GM10266 (cell line): ENCODE measurements at regions not wholly inside any gene's neighbourhood (a gene's known extent, or its start where the extent isn't known, plus 50 kb on each side); places are given as distances from the start of the nearest gene placed in this dataset.

ENCODE experiments used
- DNase-seq: peaks from one replicate; pipeline ENCODE4 v3.0.0; 2012; ENCODE audit errors: extremely low spot score
- CTCF ChIP-seq: IDR thresholded peaks from 2 replicates; pipeline ENCODE4 v1.5.1; 2012; ENCODE audit warnings: mild to moderate bottlenecking, low read depth; ENCODE audit not compliant: control insufficient read depth, insufficient read depth; ENCODE audit errors: missing control alignments

DNA sequence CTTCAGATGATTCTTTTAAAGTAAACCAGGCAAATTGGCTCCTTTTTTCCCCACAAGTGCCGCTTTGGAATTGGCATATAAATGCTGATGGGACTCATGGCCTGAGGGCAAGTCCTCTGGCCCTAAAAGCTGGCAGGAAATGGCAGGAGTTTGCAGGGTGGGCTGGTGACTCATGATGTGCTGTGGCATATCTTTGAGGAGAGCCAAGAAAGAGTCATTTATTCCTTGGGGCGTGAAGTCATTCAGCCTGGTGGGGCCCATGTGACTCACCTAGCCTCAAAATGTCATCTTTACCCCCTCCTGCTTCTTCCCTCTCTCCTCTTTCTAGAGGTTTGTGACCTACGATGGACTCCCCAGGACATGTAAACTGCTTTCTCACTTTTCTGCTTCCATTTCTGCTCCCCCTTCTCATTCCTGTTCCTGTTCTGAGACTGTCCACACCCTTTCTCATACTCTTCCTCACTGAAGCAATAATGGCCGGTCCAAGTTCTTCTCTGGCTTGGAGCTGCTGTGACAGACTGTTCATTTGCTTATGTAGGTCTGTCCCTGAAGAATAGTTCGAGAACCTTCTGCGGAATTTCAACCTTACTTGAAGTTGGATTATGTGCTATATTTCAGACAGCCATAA, 326.1 kb downstream of the SATB1 start:
- DNase-seq, result no peak
- TF ChIP-seq CTCF, result no peak

DNA sequence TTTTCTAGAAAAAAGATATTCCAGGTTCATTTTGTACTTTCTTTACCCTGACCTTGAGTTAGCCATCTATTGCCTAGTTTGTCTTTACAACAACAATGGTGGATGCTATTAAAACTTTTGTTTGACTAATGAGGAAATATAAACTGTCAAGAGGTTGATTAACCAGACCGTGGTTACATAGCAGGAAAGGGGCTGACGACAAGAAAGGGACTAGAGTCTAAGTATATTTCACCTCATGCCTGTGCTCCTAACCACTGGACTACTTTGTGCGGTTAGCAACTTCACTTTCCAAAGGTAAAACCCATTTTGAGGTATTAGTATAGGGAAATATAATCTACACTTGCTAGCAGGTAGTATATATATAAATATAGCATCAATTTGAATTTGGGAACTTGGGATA, 327.1 kb downstream of the SATB1 start:
- TF ChIP-seq CTCF, result no peak
- no peak for DNase-seq

DNA sequence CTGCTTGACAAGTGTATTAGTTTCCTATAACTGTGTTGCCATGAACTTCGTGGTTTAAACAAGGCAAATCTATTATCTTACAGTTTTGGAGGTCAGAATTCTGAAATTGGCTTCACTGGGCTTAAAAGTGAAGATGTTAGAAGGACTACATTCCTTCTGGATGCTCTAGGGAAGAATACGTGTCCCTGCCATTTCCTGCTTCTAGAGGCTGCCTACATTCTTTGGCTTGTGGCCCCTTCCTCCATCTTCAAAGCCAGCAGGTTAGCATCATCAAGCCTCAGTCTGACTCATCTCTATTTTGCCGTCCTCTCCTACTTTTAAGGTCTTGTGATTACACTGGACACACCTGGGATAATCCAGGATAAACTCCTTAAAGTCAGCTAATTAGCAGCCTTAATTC, 327.7 kb downstream of the SATB1 start:
- no peak for TF ChIP-seq CTCF
- no peak for DNase-seq

- DNase-seq, result no peak
- no peak for TF ChIP-seq CTCF
Observed at GRCh38 chr3:18092726-18093125, 332.4 kb downstream of the SATB1 start.

DNA sequence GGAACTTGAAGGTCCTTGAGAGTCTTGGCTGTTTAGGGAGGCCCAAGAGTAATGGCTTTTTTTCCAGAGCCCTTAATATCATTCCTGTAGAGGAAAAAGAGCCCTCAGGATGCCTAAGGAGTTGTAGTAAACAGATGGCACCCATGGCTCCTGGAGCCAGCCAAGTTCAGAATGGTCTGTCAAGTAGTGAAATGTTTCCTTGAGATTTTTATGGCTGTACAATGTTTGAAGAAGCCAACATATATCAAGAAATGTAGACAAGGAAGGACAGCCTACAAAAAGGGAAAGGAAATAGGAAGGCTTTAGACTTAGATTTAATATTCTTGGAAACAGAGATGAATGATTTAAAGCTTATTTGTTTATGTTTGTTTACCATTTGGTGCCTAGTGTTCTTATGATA, 334.8 kb downstream of the SATB1 start:
- DNase-seq, result no peak
- TF ChIP-seq CTCF, result no peak

- no peak for DNase-seq
- TF ChIP-seq CTCF, result no peak
Observed at GRCh38 chr3:18087988-18088387, 337.2 kb downstream of the SATB1 start.

DNA sequence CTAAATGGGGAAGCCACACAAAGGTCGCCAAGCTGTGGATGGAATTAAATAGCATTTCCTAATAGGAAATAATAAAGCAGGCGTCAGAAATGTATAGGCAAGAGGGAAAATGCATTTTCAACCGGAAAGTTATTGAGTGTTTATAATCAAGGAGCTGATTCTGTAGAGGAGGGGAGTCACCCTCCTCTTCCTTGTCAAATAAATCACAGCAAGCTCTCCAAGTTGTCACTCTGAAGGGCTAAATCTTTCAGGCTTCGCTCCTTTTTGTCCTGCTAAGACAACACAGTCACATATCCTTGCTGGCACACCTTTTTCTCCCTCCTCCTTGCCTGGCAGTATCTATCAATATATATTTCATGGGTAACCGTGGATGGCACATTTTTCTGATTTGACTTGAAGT, 338.4 kb downstream of the SATB1 start:
- DNase-seq, result no peak
- TF ChIP-seq CTCF, result no peak
